ENCODE measurements at regions not wholly inside any gene's neighbourhood (a gene's known extent, or its start where the extent isn't known, plus 50 kb on each side); places are given as distances from the start of the nearest gene placed in this dataset. TPM values are rescaled to one million over a fixed set of nuclear protein-coding genes. Genes with fewer than 3 reads are reported as not detected.

- Histone ChIP-seq H3K27ac (ENCODE audit: low read depth, low read length) (no peak overlapping the region), H3K4me3 (ENCODE audit: insufficient read depth, low read length) (no peak overlapping the region), H3K27me3 (ENCODE audit: insufficient read depth, low read length) (peaks cover 2% of the 10 kb centered on the region), H3K4me2 (ENCODE audit: insufficient read depth, low read length) (no peak overlapping the region), H3K36me3 (ENCODE audit: insufficient read depth, low read length) (no peaks in the 10 kb centered on the region), H3K4me1 (ENCODE audit: insufficient read depth, low read length) (no peaks in the 10 kb centered on the region), H3K79me2 (ENCODE audit: insufficient read depth, low read length) (no peaks in the 10 kb centered on the region), H2AFZ (ENCODE audit: low read length) (no peak overlapping the region), H4K20me1 (ENCODE audit: insufficient read depth, low read length) (no peaks in the 10 kb centered on the region), H3K9me3 (ENCODE audit: low read depth, low read length) (peaks cover 4% of the 10 kb centered on the region)
- TF ChIP-seq CTCF (IDR thresholded peaks at IDR 0.05; ENCODE audit: extremely low read depth, low read depth, low read length): no peak
- no peak for DNase-seq (ENCODE audit: insufficient read length, low spot score, missing footprints)
These were observed 74.3 kb downstream of the ETS2 start for GRCh38 chr21:38879912-38880576.

GRCh38 chr21:38878379-38879179, 72.8 kb downstream of the ETS2 start:
- H3K4me2 ChIP-seq (ENCODE audit: insufficient read depth, low read length): no peak overlapping the region
- DNase-seq (ENCODE audit: insufficient read length, low spot score, missing footprints): no peak
- no peaks in the 10 kb centered on the region for H3K79me2 ChIP-seq (ENCODE audit: insufficient read depth, low read length)
- H3K27me3 ChIP-seq (ENCODE audit: insufficient read depth, low read length): no peaks in the 10 kb centered on the region
- no peak overlapping the region for H2AFZ ChIP-seq (ENCODE audit: low read length)
- no peak overlapping the region for H3K4me3 ChIP-seq (ENCODE audit: insufficient read depth, low read length)
- no peaks in the 10 kb centered on the region for H3K36me3 ChIP-seq (ENCODE audit: insufficient read depth, low read length)
- no peaks in the 10 kb centered on the region for H3K4me1 ChIP-seq (ENCODE audit: insufficient read depth, low read length)
- peaks cover 4% of the 10 kb centered on the region for H3K9me3 ChIP-seq (ENCODE audit: low read depth, low read length)
- H4K20me1 ChIP-seq (ENCODE audit: insufficient read depth, low read length): no peaks in the 10 kb centered on the region
- no peak for TF ChIP-seq CTCF (IDR thresholded peaks at IDR 0.05; ENCODE audit: extremely low read depth, low read depth, low read length)
- no peak overlapping the region for H3K27ac ChIP-seq (ENCODE audit: low read depth, low read length)

- H4K20me1 ChIP-seq (ENCODE audit: insufficient read depth, low read length): no peaks in the 10 kb centered on the region
- H2AFZ ChIP-seq (ENCODE audit: low read length): no peak overlapping the region
- H3K27me3 ChIP-seq (ENCODE audit: insufficient read depth, low read length): no peaks in the 10 kb centered on the region
- H3K4me3 ChIP-seq (ENCODE audit: insufficient read depth, low read length): no peak overlapping the region
- H3K79me2 ChIP-seq (ENCODE audit: insufficient read depth, low read length): no peaks in the 10 kb centered on the region
- peaks cover 4% of the 10 kb centered on the region for H3K9me3 ChIP-seq (ENCODE audit: low read depth, low read length)
- no peaks in the 10 kb centered on the region for H3K36me3 ChIP-seq (ENCODE audit: insufficient read depth, low read length)
- DNase-seq (ENCODE audit: insufficient read length, low spot score, missing footprints): no peak
- TF ChIP-seq CTCF (IDR thresholded peaks at IDR 0.05; ENCODE audit: extremely low read depth, low read depth, low read length): no peak
- H3K4me2 ChIP-seq (ENCODE audit: insufficient read depth, low read length): no peak overlapping the region
- no peaks in the 10 kb centered on the region for H3K4me1 ChIP-seq (ENCODE audit: insufficient read depth, low read length)
- H3K27ac ChIP-seq (ENCODE audit: low read depth, low read length): no peak overlapping the region
These were observed 70.2 kb downstream of the ETS2 start for GRCh38 chr21:38875694-38876492.

Small RNA genes in the stretch of these regions (small RNA-seq; reads per million reads assigned to genes)
- gene RF00091: not detected
